ENCODE measurements at regions not wholly inside any gene's neighbourhood (a gene's known extent, or its start where the extent isn't known, plus 50 kb on each side); places are given as distances from the start of the nearest gene placed in this dataset.

- Histone ChIP-seq H3K36me3 (ENCODE audit: control insufficient read depth, insufficient read depth, low read length) (no peaks in the 10 kb centered on the region), H3K27me3 (ENCODE audit: control insufficient read depth, insufficient read depth, low read length) (no peaks in the 10 kb centered on the region), H3K27ac (ENCODE audit: low read length) (no peak overlapping the region), H3K4me3 (ENCODE audit: low read length) (no peak overlapping the region), H3K9me3 (replicated peaks; ENCODE audit: control insufficient read depth, low read depth, low read length) (no peaks in the 10 kb centered on the region), H3K4me1 (ENCODE audit: control insufficient read depth, insufficient read depth, low read length) (no peaks in the 10 kb centered on the region)
- DNase-seq: no peak
- WGBS (ENCODE audit: insufficient coverage): no CpG with 5 or more reads among the region's 1 CpG
These were observed 97.6 kb upstream of the KAZN start for GRCh38 chr1:14500912-14501311.

- peaks cover 16% of the 10 kb centered on the region for H3K4me1 ChIP-seq (ENCODE audit: control insufficient read depth, insufficient read depth, low read length)
- H3K4me3 ChIP-seq (ENCODE audit: low read length): no peak overlapping the region
- WGBS (ENCODE audit: insufficient coverage): 58% methylated on average over 3 of the region's 5 CpGs
- no peak for DNase-seq
- H3K36me3 ChIP-seq (ENCODE audit: control insufficient read depth, insufficient read depth, low read length): no peaks in the 10 kb centered on the region
- no peak overlapping the region for H3K27ac ChIP-seq (ENCODE audit: low read length)
- no peaks in the 10 kb centered on the region for H3K27me3 ChIP-seq (ENCODE audit: control insufficient read depth, insufficient read depth, low read length)
- H3K9me3 ChIP-seq (replicated peaks; ENCODE audit: control insufficient read depth, low read depth, low read length): no peaks in the 10 kb centered on the region
These were observed 94.0 kb upstream of the KAZN start for GRCh38 chr1:14504517-14504916.

GRCh38 chr1:14506471-14507255 is 91.8 kb upstream of the KAZN start:
- H3K36me3 ChIP-seq (ENCODE audit: control insufficient read depth, insufficient read depth, low read length): no peaks in the 10 kb centered on the region
- no peak for DNase-seq
- peak overlapping the region; percentile 77 for H3K27ac ChIP-seq (ENCODE audit: low read length)
- peaks cover 20% of the 10 kb centered on the region for H3K4me1 ChIP-seq (ENCODE audit: control insufficient read depth, insufficient read depth, low read length)
- no peaks in the 10 kb centered on the region for H3K27me3 ChIP-seq (ENCODE audit: control insufficient read depth, insufficient read depth, low read length)
- no peaks in the 10 kb centered on the region for H3K9me3 ChIP-seq (replicated peaks; ENCODE audit: control insufficient read depth, low read depth, low read length)
- WGBS (ENCODE audit: insufficient coverage): 100% methylated on average over 4 of the region's 11 CpGs
- no peak overlapping the region for H3K4me3 ChIP-seq (ENCODE audit: low read length)

GRCh38 chr1:14507262-14507661 is 91.2 kb upstream of the KAZN start:
- no peak overlapping the region for H3K4me3 ChIP-seq (ENCODE audit: low read length)
- DNase-seq: peak; percentile 92
- H3K27me3 ChIP-seq (ENCODE audit: control insufficient read depth, insufficient read depth, low read length): no peaks in the 10 kb centered on the region
- peaks cover 20% of the 10 kb centered on the region for H3K4me1 ChIP-seq (ENCODE audit: control insufficient read depth, insufficient read depth, low read length)
- no peaks in the 10 kb centered on the region for H3K9me3 ChIP-seq (replicated peaks; ENCODE audit: control insufficient read depth, low read depth, low read length)
- WGBS (ENCODE audit: insufficient coverage): no CpG with 5 or more reads among the region's 5 CpGs
- H3K27ac ChIP-seq (ENCODE audit: low read length): peak overlapping the region; percentile 77
- H3K36me3 ChIP-seq (ENCODE audit: control insufficient read depth, insufficient read depth, low read length): no peaks in the 10 kb centered on the region

GRCh38 chr1:14508613-14509012 is 89.9 kb upstream of the KAZN start:
- no peaks in the 10 kb centered on the region for H3K36me3 ChIP-seq (ENCODE audit: control insufficient read depth, insufficient read depth, low read length)
- H3K27me3 ChIP-seq (ENCODE audit: control insufficient read depth, insufficient read depth, low read length): no peaks in the 10 kb centered on the region
- H3K4me3 ChIP-seq (ENCODE audit: low read length): no peak overlapping the region
- WGBS (ENCODE audit: insufficient coverage): 59% methylated on average over 5 of the region's 6 CpGs
- H3K9me3 ChIP-seq (replicated peaks; ENCODE audit: control insufficient read depth, low read depth, low read length): no peaks in the 10 kb centered on the region
- DNase-seq: peak; percentile 46
- H3K27ac ChIP-seq (ENCODE audit: low read length): no peak overlapping the region
- peaks cover 29% of the 10 kb centered on the region for H3K4me1 ChIP-seq (ENCODE audit: control insufficient read depth, insufficient read depth, low read length)

- Histone ChIP-seq H3K9me3 (replicated peaks; ENCODE audit: control insufficient read depth, low read depth, low read length) (no peaks in the 10 kb centered on the region), H3K27ac (ENCODE audit: low read length) (peak overlapping the region; percentile 47), H3K4me3 (ENCODE audit: low read length) (no peak overlapping the region), H3K27me3 (ENCODE audit: control insufficient read depth, insufficient read depth, low read length) (no peaks in the 10 kb centered on the region), H3K4me1 (ENCODE audit: control insufficient read depth, insufficient read depth, low read length) (peaks cover 29% of the 10 kb centered on the region), H3K36me3 (ENCODE audit: control insufficient read depth, insufficient read depth, low read length) (no peaks in the 10 kb centered on the region)
- DNase-seq: peak; percentile 73
- no CpG with 5 or more reads among the region's 2 CpGs for WGBS (ENCODE audit: insufficient coverage)
These were observed 87.3 kb upstream of the KAZN start for GRCh38 chr1:14511166-14511680.

GRCh38 chr1:14511796-14512585 is 86.5 kb upstream of the KAZN start:
- Histone ChIP-seq H3K4me1 (ENCODE audit: control insufficient read depth, insufficient read depth, low read length) (peaks cover 26% of the 10 kb centered on the region), H3K27ac (ENCODE audit: low read length) (no peak overlapping the region), H3K9me3 (replicated peaks; ENCODE audit: control insufficient read depth, low read depth, low read length) (no peaks in the 10 kb centered on the region), H3K36me3 (ENCODE audit: control insufficient read depth, insufficient read depth, low read length) (no peaks in the 10 kb centered on the region), H3K27me3 (ENCODE audit: control insufficient read depth, insufficient read depth, low read length) (no peaks in the 10 kb centered on the region), H3K4me3 (ENCODE audit: low read length) (no peak overlapping the region)
- peak; percentile 27 for DNase-seq
- 77% methylated on average over 6 of the region's 14 CpGs for WGBS (ENCODE audit: insufficient coverage)

GRCh38 chr1:14513111-14513510 is 85.4 kb upstream of the KAZN start:
- Histone ChIP-seq H3K27me3 (ENCODE audit: control insufficient read depth, insufficient read depth, low read length) (no peaks in the 10 kb centered on the region), H3K4me1 (ENCODE audit: control insufficient read depth, insufficient read depth, low read length) (peaks cover 19% of the 10 kb centered on the region), H3K36me3 (ENCODE audit: control insufficient read depth, insufficient read depth, low read length) (no peaks in the 10 kb centered on the region), H3K27ac (ENCODE audit: low read length) (no peak overlapping the region), H3K4me3 (ENCODE audit: low read length) (no peak overlapping the region), H3K9me3 (replicated peaks; ENCODE audit: control insufficient read depth, low read depth, low read length) (no peaks in the 10 kb centered on the region)
- 32% methylated on average over 4 of the region's 7 CpGs for WGBS (ENCODE audit: insufficient coverage)
- DNase-seq: peak; percentile 51

- H3K9me3 ChIP-seq (replicated peaks; ENCODE audit: control insufficient read depth, low read depth, low read length): no peaks in the 10 kb centered on the region
- H3K27ac ChIP-seq (ENCODE audit: low read length): no peak overlapping the region
- H3K4me1 ChIP-seq (ENCODE audit: control insufficient read depth, insufficient read depth, low read length): peaks cover 19% of the 10 kb centered on the region
- no CpG with 5 or more reads among the region's 2 CpGs for WGBS (ENCODE audit: insufficient coverage)
- H3K27me3 ChIP-seq (ENCODE audit: control insufficient read depth, insufficient read depth, low read length): no peaks in the 10 kb centered on the region
- DNase-seq: no peak
- no peak overlapping the region for H3K4me3 ChIP-seq (ENCODE audit: low read length)
- H3K36me3 ChIP-seq (ENCODE audit: control insufficient read depth, insufficient read depth, low read length): no peaks in the 10 kb centered on the region
These were observed 83.7 kb upstream of the KAZN start for GRCh38 chr1:14514739-14515138.

Measured in muscle of leg (tissue), 3 donors.